Heart right ventricle (tissue), 16 donors: ENCODE measurements at regions not wholly inside any gene's neighbourhood (a gene's known extent, or its start where the extent isn't known, plus 50 kb on each side); places are given as distances from the start of the nearest gene placed in this dataset.

Experiments
- ATAC-seq, 8 donors: fragments of 200-7000 bp; cut with Tn5 transposase; one replicate each; pipeline ENCODE4 v1.9.1; 2020; ENCODE audit warnings: mild to moderate bottlenecking in 8 of 8, moderate library complexity in 8 of 8, moderate number of reproducible peaks in 1 of 8
- DNase-seq, 2 donors: peaks; one replicate each; pipeline ENCODE4 v3.0.0-alpha.2; 2020
- H3K27ac ChIP-seq, 10 donors: fragments of 200-600 bp; sonication (generic) in 2 of 10; one replicate each; pipeline versions ENCODE4 v1.5.0 to v1.8.0; 2020 to 2022; ENCODE audit warnings: mild to moderate bottlenecking in 3 of 10
- H3K27me3 ChIP-seq, 7 donors: fragments of 200-600 bp; one replicate each; pipeline ENCODE4 v1.8.0; 2021 to 2022; ENCODE audit warnings: mild to moderate bottlenecking in 2 of 7
- H3K36me3 ChIP-seq, 9 donors: fragments of 200-600 bp; sonication (generic) in 1 of 9; one replicate each; pipeline versions ENCODE4 v1.5.0 to v1.8.0; 2020 to 2022; ENCODE audit warnings: mild to moderate bottlenecking in 2 of 9
- H3K4me1 ChIP-seq, 9 donors: fragments of 200-600 bp; sonication (generic) in 1 of 9; one replicate each; pipeline versions ENCODE4 v1.5.0 to v1.8.0; 2020 to 2022; ENCODE audit warnings: mild to moderate bottlenecking in 4 of 9
- H3K4me3 ChIP-seq, 10 donors: fragments of 200-600 bp; sonication (generic) in 2 of 10; one replicate each; pipeline versions ENCODE4 v1.5.0 to v1.8.0; 2020 to 2022; ENCODE audit warnings: mild to moderate bottlenecking in 7 of 10, moderate library complexity in 2 of 10
- H3K9me3 ChIP-seq, 11 donors: fragments of 200-600 bp in 10 of 11; sonication (generic) in 2 of 11; one replicate each; pipeline versions ENCODE4 v1.5.0 to v1.8.0; 2013 to 2022; ENCODE audit warnings: mild to moderate bottlenecking in 2 of 11, control low read depth in 1 of 11, moderate library complexity in 1 of 11
- WGBS, 2 donors: extraction: QIAGEN DNeasy Blood & Tissue Kit; methylation state at CpG; one replicate each; pipeline ENCODE4 v1.1.7; 2013; ENCODE audit warnings: inconsistent platforms in 1 of 2; 5-methylcytosine and 5-hydroxymethylcytosine counted together
- intact Hi-C, 10 donors: fragments of 100-400 bp; cut with DNase I; formaldehyde crosslinking; loops; one replicate each; pipeline versions ENCODE4 v1.11.1 to v1.14.2; 2022
- TF ChIP-seq, protein P1 (sequence below), 9 donors: fragments of 200-600 bp; sonication (generic) in 2 of 9; IDR thresholded peaks; one replicate each; pipeline versions ENCODE4 v1.5.0 to v1.8.0; 2021 to 2022; ENCODE audit warnings: antibody characterized with exemption in 9 of 9, mild to moderate bottlenecking in 5 of 9, moderate library complexity in 1 of 9
- donor health status: Arrhythmogenic right ventricular cardiomyopathy.
- donor health status: ischemic (EF 13 %, LVEDD 7.1; RV severe dilation, severe dysfunction).
- donor health status: healthy with polysubstance abuse.
- donor health status: DM: no; HTN: yes; CAD: no.
- donor health status: DM: no; HTN: no; CAD: no.
- donor health status: ischemic (EF 25% LVEDD 6.9; RV normal size, moderate dysfunction).
- donor health status: ischemic (EF 25% LVEDD 5.7; RV mildly dilated, moderate dysfunction).
- donor health status: healthy.
- donor health status: DM: yes; HTN: yes; CAD: no.
- donor health status: Ischemic cardiomyopathy.
- donor health status: ischemic (EF 35%, LVEDD 5.7; RV mildly dilated, moderate dysfunction).
- donor health status: nonischemic (EF 11% LVEDD 7.7; RV severe dilation, severe dysfunction).
- donor health status: DM: yes; HTN: yes; CAD: no.
- donor health status: PGD.
- donor health status: ischemic (EF 29% LVEDD 5.4; RV normal size, mild dysfunction).
- donor health status: nonischemic (EF 23%, LVEDD 6.1; RV moderate dilation, normal function).

DNA sequence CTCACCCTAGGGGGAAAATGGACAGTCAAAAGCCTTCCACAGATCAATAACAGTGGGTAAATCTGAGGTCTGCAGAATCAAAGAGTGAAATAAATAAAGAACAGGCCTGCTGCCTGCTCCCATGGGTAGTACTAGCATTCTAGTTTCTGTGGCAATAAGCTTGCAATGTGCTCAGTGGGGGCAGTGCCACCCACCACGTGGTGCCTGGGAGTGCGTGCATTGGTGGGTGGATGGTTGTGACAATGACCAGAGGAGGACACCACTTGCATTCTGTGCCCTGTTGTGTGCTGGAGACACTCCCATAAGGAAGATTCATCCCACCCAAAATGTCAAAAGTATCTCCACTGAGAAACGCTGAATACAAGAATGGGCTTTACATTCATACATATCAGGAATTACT lies 95.5 kb upstream of the NEDD9 start:
- WGBS, 2 donors, result 94% methylated on average over 3 of the region's 3 CpGs
- no peak for ATAC-seq
- Histone ChIP-seq H3K9me3 (no peaks in the 10 kb centered on the region), H3K4me1 (peaks cover 0 to 36% (median 8%) of the 10 kb centered on the region in 9 donors), H3K36me3 (no peaks in the 10 kb centered on the region), H3K4me3 (no peak overlapping the region), H3K27ac (no peak overlapping the region), H3K27me3 (no peaks in the 10 kb centered on the region)
- no peak for DNase-seq
- intact Hi-C loops, result no loop called here
- TF ChIP-seq, protein P1, sequence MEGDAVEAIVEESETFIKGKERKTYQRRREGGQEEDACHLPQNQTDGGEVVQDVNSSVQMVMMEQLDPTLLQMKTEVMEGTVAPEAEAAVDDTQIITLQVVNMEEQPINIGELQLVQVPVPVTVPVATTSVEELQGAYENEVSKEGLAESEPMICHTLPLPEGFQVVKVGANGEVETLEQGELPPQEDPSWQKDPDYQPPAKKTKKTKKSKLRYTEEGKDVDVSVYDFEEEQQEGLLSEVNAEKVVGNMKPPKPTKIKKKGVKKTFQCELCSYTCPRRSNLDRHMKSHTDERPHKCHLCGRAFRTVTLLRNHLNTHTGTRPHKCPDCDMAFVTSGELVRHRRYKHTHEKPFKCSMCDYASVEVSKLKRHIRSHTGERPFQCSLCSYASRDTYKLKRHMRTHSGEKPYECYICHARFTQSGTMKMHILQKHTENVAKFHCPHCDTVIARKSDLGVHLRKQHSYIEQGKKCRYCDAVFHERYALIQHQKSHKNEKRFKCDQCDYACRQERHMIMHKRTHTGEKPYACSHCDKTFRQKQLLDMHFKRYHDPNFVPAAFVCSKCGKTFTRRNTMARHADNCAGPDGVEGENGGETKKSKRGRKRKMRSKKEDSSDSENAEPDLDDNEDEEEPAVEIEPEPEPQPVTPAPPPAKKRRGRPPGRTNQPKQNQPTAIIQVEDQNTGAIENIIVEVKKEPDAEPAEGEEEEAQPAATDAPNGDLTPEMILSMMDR (IDR thresholded peaks at IDR 0.05), result no peak

DNA sequence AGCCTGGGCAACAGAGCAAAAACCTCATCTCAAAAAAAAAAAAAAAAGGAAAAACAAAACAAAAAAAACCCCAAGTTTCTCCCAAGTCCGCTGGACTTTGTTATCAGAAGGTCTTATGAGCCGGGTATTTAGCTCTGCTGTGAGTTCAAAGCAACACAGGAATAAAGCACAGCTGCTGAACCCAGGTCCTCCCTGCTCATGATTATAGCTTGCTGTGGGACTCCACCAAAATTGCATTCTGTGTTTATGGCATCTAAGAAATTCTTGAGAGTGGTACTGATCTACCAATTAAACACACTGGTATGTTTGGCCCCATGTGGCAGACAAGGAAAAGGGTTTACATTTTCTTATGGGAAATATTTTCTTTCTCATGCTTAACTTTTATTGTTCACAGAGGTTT lies 93.6 kb upstream of the NEDD9 start:
- no peak for DNase-seq
- TF ChIP-seq, protein P1 (IDR thresholded peaks at IDR 0.05), result no peak
- intact Hi-C loops, result no loop called here
- WGBS, 2 donors, result 91 to 94% methylated on average over 2 of the region's 2 CpGs
- Histone ChIP-seq H3K4me1 (peaks cover 0 to 48% (median 5%) of the 10 kb centered on the region in 9 donors), H3K36me3 (no peaks in the 10 kb centered on the region), H3K4me3 (no peak overlapping the region), H3K27ac (no peak overlapping the region), H3K9me3 (no peaks in the 10 kb centered on the region), H3K27me3 (no peaks in the 10 kb centered on the region)
- ATAC-seq, result no peak

DNA sequence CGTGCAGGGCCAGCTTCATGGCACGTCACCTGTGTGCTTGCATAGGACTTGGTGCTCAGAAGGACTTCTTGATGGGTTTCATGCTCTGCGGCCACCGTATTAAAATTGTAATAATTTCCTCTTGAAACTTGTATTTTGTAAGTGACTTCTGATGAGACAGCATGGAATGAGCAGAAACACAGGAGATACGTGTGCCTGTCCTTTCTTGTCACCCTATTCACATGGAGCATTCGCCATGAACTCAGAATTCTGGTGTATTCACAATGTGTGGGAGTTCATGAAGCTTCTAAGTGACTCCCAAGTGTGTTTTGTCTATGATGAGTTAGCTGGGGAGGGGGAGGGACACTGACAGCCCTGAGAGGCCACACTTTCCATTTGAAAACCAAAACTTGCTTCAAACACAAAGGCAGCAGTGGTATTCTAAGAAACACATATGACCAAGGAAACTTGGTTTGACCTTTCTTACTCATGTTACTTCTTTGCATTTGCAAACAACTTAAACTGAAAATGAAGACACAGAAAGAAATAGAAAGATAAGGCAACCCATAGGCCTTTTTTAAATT lies 92.1 kb upstream of the NEDD9 start:
- TF ChIP-seq, protein P1 (IDR thresholded peaks at IDR 0.05), result no peak
- intact Hi-C loops, result no loop called here
- Histone ChIP-seq H3K27ac (peak overlapping the region in 2 of 10 donors; percentile 26 to 84), H3K4me1 (peaks cover 0 to 32% (median 0%) of the 10 kb centered on the region in 9 donors), H3K4me3 (no peak overlapping the region), H3K9me3 (no peaks in the 10 kb centered on the region), H3K36me3 (no peaks in the 10 kb centered on the region), H3K27me3 (no peaks in the 10 kb centered on the region)
- ATAC-seq (no peak), DNase-seq (no peak)
- WGBS, 2 donors, result 98 to 99% methylated on average over 6 of the region's 6 CpGs

DNA sequence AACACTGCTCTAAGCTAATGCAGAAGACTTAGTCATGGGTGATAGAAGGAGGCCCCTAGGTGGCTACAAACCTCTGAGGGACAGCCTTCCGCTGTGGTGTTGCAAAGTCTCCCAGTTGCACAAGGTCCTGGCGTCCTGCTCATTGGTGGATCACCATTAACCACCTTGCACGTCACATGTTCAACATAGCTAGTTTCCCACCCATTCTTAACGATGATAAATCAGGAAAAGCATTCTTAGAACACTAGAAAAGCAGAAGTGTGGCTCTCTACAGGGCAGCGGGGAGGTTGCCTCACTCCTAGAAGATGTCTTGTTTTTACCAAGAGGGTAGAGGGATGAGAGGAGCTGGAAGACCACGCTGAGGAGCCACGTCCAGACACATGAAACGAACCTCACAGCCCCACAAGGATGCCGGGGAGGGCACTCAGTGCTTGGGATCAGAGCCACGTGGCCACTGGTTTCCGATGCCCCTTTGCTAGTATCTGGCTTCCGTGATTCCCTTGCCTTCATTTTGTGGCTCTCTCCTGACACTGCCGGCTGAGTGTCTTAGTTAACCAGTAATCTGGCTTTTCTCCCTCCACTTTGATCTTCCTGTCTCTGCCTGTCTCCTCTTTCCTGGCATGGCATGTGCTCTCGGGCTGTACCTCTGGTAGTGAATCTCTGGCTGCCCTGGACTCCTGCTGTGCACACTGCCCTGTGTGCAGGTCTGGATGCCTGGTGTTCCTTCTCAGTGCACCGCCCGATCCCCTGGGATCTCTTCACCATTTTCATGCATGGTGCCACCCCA lies 91.4 kb upstream of the NEDD9 start:
- DNase-seq, result no peak
- 90 to 95% methylated on average over 16 of the region's 16 CpGs for WGBS, 2 donors

More for the DNA sequence above, 91.4 kb upstream of the NEDD9 start:
- intact Hi-C loops, result no loop called here
- no peaks in the 10 kb centered on the region for H3K27me3 ChIP-seq
- TF ChIP-seq, protein P1 (IDR thresholded peaks at IDR 0.05), result no peak
- ATAC-seq, result peak in 7 of 8 donors; percentile 16 to 72 (median 57)
- H3K36me3 ChIP-seq, result no peaks in the 10 kb centered on the region
- H3K27ac ChIP-seq, result peak overlapping the region in 2 of 10 donors; percentile 26 to 84
- H3K4me3 ChIP-seq, result no peak overlapping the region
- H3K9me3 ChIP-seq, result no peaks in the 10 kb centered on the region
- H3K4me1 ChIP-seq, result peaks cover 0 to 33% (median 4%) of the 10 kb centered on the region in 9 donors
